Prostate gland (tissue), 2 donors: ENCODE measurements at regions not wholly inside any gene's neighbourhood (a gene's known extent, or its start where the extent isn't known, plus 50 kb on each side); places are given as distances from the start of the nearest gene placed in this dataset.
"Not testable (repeated sequence)": the region's sequence is repeated elsewhere in the genome, so short reads cannot be mapped to it uniquely, and the experiment has no call there.

Experiments
- DNase-seq: peaks from one replicate; pipeline ENCODE4 v3.0.0-alpha.2; 2019; ENCODE audit warnings: low spot score
- H3K27ac ChIP-seq, 2 donors: fragments of 200-600 bp; sonication (generic); 2 replicates each; pipeline ENCODE4 v1.5.1; 2017 to 2019
- H3K27me3 ChIP-seq: fragments of 200-600 bp; sonication (generic); replicated peaks from 2 replicates; pipeline ENCODE4 v1.5.1; 2019; ENCODE audit not compliant: insufficient read depth
- H3K36me3 ChIP-seq, 2 donors: fragments of 200-600 bp; sonication (generic); 1 replicate in 1 of 2; 2 replicates in 1 of 2; pipeline versions ENCODE4 v1.5.1 to v1.8.1; 2017 to 2019
- H3K4me1 ChIP-seq: fragments of 200-600 bp; sonication (generic); replicated peaks from 2 replicates; pipeline ENCODE4 v1.5.1; 2019
- H3K4me3 ChIP-seq, 2 donors: fragments of 200-600 bp; sonication (generic); 2 replicates each; pipeline ENCODE4 v1.5.1; 2017 to 2019
- H3K9me3 ChIP-seq: fragments of 200-600 bp; sonication (generic); 2 replicates; pipeline ENCODE4 v1.5.1; 2017
- CTCF ChIP-seq, 4 experiments: fragments of 200-600 bp in 2 of 4; fragments of 450-650 bp in 2 of 4; sonication (generic) in 2 of 4; IDR thresholded peaks; 1 replicate in 3 of 4; 2 replicates in 1 of 4; pipeline ENCODE4 v1.5.1; 2016 to 2019; ENCODE audit warnings: antibody characterized with exemption in 4 of 4, mild to moderate bottlenecking in 2 of 4, moderate library complexity in 2 of 4
- POLR2A ChIP-seq: fragments of 450-650 bp; IDR thresholded peaks from one replicate; pipeline ENCODE4 v1.6.1; 2016; ENCODE audit warnings: antibody characterized with exemption, mild to moderate bottlenecking
- POLR2AphosphoS5 ChIP-seq: sonication (generic); formaldehyde crosslinking; IDR thresholded peaks from one replicate; pipeline ENCODE4 v1.6.1; 2017; ENCODE audit warnings: antibody characterized with exemption
- WGBS: methylation state at CpG from one replicate; pipeline ENCODE4 v1.1.5; 2018; 5-methylcytosine and 5-hydroxymethylcytosine counted together
- intact Hi-C: fragments of 100-400 bp; cut with DNase I; formaldehyde crosslinking; loops from one replicate; pipeline ENCODE4 v1.14.2; 2022

GRCh38 chr19:56918682-56919307 is 78.3 kb upstream of the PEG3 start:
- DNase-seq = no peak
- intact Hi-C loops = no loop called here
- WGBS = 49% methylated on average over 7 of the region's 7 CpGs
- Histone ChIP-seq H3K9me3 (no peaks in the 10 kb centered on the region), H3K36me3 (no peaks in the 10 kb centered on the region), H3K4me1 (no peaks in the 10 kb centered on the region), H3K27ac (no peak overlapping the region), H3K4me3 (no peak overlapping the region), H3K27me3 (no peaks in the 10 kb centered on the region)
- TF ChIP-seq CTCF (IDR thresholded peaks at IDR 0.05) = no peak
- TF ChIP-seq POLR2AphosphoS5 = no peak
- TF ChIP-seq POLR2A = no peak

- Histone ChIP-seq H3K36me3 (no peaks in the 10 kb centered on the region), H3K27me3 (no peaks in the 10 kb centered on the region), H3K27ac (no peak overlapping the region), H3K4me1 (no peaks in the 10 kb centered on the region), H3K9me3 (no peaks in the 10 kb centered on the region), H3K4me3 (no peak overlapping the region)
- DNase-seq = no peak
- no peak for TF ChIP-seq POLR2A
- no peak for TF ChIP-seq CTCF (IDR thresholded peaks at IDR 0.05)
- TF ChIP-seq POLR2AphosphoS5 = no peak
- intact Hi-C loops = no loop called here
- WGBS = 84% methylated on average over 17 of the region's 17 CpGs
These were observed 78.9 kb upstream of the PEG3 start for GRCh38 chr19:56919308-56919995.

GRCh38 chr19:56926094-56926493 is 85.6 kb upstream of the PEG3 start:
- DNase-seq, intact Hi-C loops, H3K4me1 ChIP-seq, H3K27me3 ChIP-seq, H3K36me3 ChIP-seq, H3K4me3 ChIP-seq, H3K27ac ChIP-seq, H3K9me3 ChIP-seq: not testable (repeated sequence)
- WGBS = 85% methylated on average over 5 of the region's 5 CpGs

GRCh38 chr19:56927294-56927693 is 86.8 kb upstream of the PEG3 start:
- Histone ChIP-seq H3K36me3 (no peaks in the 10 kb centered on the region), H3K27ac (no peak overlapping the region), H3K4me1 (no peaks in the 10 kb centered on the region), H3K27me3 (no peaks in the 10 kb centered on the region), H3K9me3 (no peaks in the 10 kb centered on the region), H3K4me3 (no peak overlapping the region)
- WGBS = 88% methylated on average over 6 of the region's 6 CpGs
- DNase-seq = no peak
- TF ChIP-seq POLR2A = no peak
- TF ChIP-seq POLR2AphosphoS5 = no peak
- TF ChIP-seq CTCF (IDR thresholded peaks at IDR 0.05) = no peak
- intact Hi-C loops = no loop called here

- TF ChIP-seq POLR2AphosphoS5 (no peak), POLR2A (no peak), CTCF (IDR thresholded peaks at IDR 0.05) (no peak)
- DNase-seq = no peak
- Histone ChIP-seq H3K4me1 (no peaks in the 10 kb centered on the region), H3K9me3 (no peaks in the 10 kb centered on the region), H3K27me3 (no peaks in the 10 kb centered on the region), H3K27ac (no peak overlapping the region), H3K4me3 (no peak overlapping the region), H3K36me3 (no peaks in the 10 kb centered on the region)
- intact Hi-C loops = no loop called here
- WGBS = 60% methylated on average over 7 of the region's 7 CpGs
These were observed 87.3 kb upstream of the PEG3 start for GRCh38 chr19:56927791-56928207.
